ENCODE measurements at regions not wholly inside any gene's neighbourhood (a gene's known extent, or its start where the extent isn't known, plus 50 kb on each side); places are given as distances from the start of the nearest gene placed in this dataset.

DNA sequence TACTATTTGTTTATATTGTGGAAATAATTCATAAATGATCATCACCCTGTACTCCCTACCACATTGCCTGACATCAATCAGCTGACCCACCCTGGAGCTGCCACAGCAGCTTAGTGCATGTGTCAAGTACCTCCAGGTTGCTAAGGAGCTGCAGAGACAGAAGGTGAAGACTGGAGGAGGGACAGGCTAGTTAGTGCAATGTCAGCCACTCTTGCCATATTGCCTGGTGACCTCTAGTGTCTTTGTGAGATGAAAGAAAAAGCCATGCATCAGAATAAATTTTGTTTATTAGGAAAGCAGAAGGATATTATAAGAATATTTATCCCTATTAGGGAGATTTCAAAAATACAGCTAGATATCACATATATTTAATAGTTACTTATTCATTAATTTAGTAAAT lies 243.9 kb upstream of the FAT4 start:
- TF ChIP-seq, protein P1, sequence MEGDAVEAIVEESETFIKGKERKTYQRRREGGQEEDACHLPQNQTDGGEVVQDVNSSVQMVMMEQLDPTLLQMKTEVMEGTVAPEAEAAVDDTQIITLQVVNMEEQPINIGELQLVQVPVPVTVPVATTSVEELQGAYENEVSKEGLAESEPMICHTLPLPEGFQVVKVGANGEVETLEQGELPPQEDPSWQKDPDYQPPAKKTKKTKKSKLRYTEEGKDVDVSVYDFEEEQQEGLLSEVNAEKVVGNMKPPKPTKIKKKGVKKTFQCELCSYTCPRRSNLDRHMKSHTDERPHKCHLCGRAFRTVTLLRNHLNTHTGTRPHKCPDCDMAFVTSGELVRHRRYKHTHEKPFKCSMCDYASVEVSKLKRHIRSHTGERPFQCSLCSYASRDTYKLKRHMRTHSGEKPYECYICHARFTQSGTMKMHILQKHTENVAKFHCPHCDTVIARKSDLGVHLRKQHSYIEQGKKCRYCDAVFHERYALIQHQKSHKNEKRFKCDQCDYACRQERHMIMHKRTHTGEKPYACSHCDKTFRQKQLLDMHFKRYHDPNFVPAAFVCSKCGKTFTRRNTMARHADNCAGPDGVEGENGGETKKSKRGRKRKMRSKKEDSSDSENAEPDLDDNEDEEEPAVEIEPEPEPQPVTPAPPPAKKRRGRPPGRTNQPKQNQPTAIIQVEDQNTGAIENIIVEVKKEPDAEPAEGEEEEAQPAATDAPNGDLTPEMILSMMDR (IDR thresholded peaks at IDR 0.05): no peak
- no peak for TF ChIP-seq EP300 (IDR thresholded peaks at IDR 0.05)
- TF ChIP-seq POLR2A (IDR thresholded peaks at IDR 0.05): no peak
- no peak for TF ChIP-seq POLR2AphosphoS5 (IDR thresholded peaks at IDR 0.05)
